ENCODE measurements at regions not wholly inside any gene's neighbourhood (a gene's known extent, or its start where the extent isn't known, plus 50 kb on each side); places are given as distances from the start of the nearest gene placed in this dataset.
A peak's percentile ranks its signal among the peaks of the same experiment; 100 is the strongest.

GRCh38 chr22:49640366-49641095 lies 187.1 kb downstream of the BRD1 start:
- peaks cover 0 to 12% (median 0%) of the 10 kb centered on the region in 3 donors for H3K36me3 Mint-ChIP-seq

DNA sequence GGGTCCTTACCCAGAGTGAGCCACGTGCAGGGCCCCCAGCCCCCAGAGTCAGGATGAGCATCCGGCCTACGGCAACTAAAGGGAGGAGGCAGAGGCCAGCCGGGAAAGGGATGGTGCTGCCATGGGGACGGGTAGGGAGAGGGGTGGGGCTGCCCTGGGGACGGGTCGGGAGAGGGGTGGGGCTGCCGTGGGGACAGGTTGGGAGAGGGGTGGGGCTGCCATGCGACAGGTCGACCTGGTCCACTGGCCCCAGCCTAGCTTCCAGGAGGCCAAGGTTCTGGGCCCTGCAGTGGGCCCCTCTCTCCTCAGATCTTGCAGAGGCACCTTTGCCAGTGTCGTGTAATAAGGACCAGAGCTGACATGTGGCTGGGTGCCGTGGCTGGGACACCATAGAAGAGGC lies 187.7 kb downstream of the BRD1 start:
- Mint-ChIP-seq H3K4me1 (peaks cover 0 to 34% (median 3%) of the 10 kb centered on the region in 4 donors), H3K27me3 (no peaks in the 10 kb centered on the region), H3K27ac (peak overlapping the region in 1 of 10 donors; percentile 56), H3K4me3 (no peak overlapping the region), H3K36me3 (peaks cover 0 to 7% (median 0%) of the 10 kb centered on the region in 3 donors), H3K9me3 (no peaks in the 10 kb centered on the region)
- ATAC-seq = no peak
- DNase-seq = no peak
- POLR2A ChIA-PET = interaction anchor here (0.6 kb wide), 1 partner anchor 114 kb away, joined by 3 read pairs; no protein-coding TSS in a partner anchor

More at GRCh38 chr22:49640366-49641095, 187.1 kb downstream of the BRD1 start:
- no peak overlapping the region for H3K4me3 Mint-ChIP-seq
- DNase-seq = no peak
- H3K27me3 Mint-ChIP-seq = no peaks in the 10 kb centered on the region
- H3K9me3 Mint-ChIP-seq = no peaks in the 10 kb centered on the region
- H3K27ac Mint-ChIP-seq = no peak overlapping the region
- H3K4me1 Mint-ChIP-seq = peaks cover 4 to 37% (median 6%) of the 10 kb centered on the region in 4 donors
- ATAC-seq = no peak
- POLR2A ChIA-PET = interaction anchor here (0.6 kb wide), 1 partner anchor 114 kb away, joined by 3 read pairs; no protein-coding TSS in a partner anchor

- peak overlapping the region in 1 of 10 donors; percentile 72 for H3K27ac Mint-ChIP-seq
- no peak overlapping the region for H3K4me3 Mint-ChIP-seq
- no peak for ATAC-seq
- H3K9me3 Mint-ChIP-seq = no peaks in the 10 kb centered on the region
- peaks cover 0 to 7% (median 0%) of the 10 kb centered on the region in 3 donors for H3K36me3 Mint-ChIP-seq
- POLR2A ChIA-PET = no interaction called here
- H3K4me1 Mint-ChIP-seq = peaks cover 0 to 34% (median 3%) of the 10 kb centered on the region in 4 donors
- H3K27me3 Mint-ChIP-seq = no peaks in the 10 kb centered on the region
- DNase-seq = no peak
These were observed 188.9 kb downstream of the BRD1 start for GRCh38 chr22:49638788-49639187.

DNA sequence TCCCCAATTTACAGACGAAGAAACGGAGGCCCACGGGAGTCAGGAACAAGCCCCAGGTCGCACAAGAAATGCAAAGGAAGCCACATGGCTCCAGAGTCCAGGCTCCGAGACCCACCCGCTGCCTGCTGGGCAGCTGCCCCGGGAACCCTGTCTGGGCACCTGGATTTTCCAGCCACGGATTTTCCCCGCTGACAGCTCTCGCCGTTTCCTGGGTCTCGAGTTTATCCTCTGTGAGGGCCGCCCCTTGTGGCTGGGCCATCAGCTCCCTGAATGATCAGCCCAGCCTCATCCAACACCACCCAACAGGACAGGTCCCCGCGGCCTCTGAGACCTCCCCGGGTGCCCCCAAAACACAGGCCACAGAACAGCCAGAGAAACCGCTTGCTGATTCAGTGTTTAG lies 189.7 kb downstream of the BRD1 start:
- H3K27me3 Mint-ChIP-seq = no peaks in the 10 kb centered on the region
- H3K36me3 Mint-ChIP-seq = peaks cover 0 to 7% (median 0%) of the 10 kb centered on the region in 3 donors
- no peaks in the 10 kb centered on the region for H3K9me3 Mint-ChIP-seq
- no peak for ATAC-seq
- H3K27ac Mint-ChIP-seq = no peak overlapping the region
- POLR2A ChIA-PET = no interaction called here
- no peak for DNase-seq
- H3K4me1 Mint-ChIP-seq = peaks cover 0 to 32% (median 3%) of the 10 kb centered on the region in 4 donors
- H3K4me3 Mint-ChIP-seq = no peak overlapping the region

DNA sequence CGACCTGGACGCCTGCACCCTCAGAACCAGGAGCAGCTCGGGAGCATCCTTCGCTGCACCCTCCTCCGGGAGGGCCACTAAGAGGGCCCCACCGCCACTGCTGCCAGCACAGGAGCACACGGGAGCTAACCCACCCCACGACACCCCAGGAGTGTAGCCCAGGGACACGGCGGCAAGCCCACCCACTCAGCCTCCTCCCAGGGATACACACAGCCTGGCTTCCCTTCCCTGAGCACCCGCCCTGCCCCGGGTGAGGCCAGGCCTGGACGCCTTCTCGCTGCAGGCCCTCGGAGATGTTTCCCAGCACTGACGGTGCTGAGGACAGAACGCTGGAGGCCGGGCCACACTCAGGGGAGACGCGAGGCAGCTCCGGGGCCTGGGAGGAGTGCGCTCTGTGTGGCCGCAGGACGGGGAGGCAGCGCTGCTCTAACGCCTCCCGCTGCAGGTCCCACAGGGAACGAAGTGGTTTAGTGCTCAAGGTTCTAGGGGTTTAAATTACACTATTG lies 190.4 kb downstream of the BRD1 start:
- H3K36me3 Mint-ChIP-seq = peaks cover 0 to 7% (median 0%) of the 10 kb centered on the region in 3 donors
- DNase-seq = no peak

GRCh38 chr22:49636649-49637048 lies 191.0 kb downstream of the BRD1 start:
- Mint-ChIP-seq H3K36me3 (peaks cover 0 to 7% (median 0%) of the 10 kb centered on the region in 3 donors), H3K27ac (no peak overlapping the region), H3K27me3 (no peaks in the 10 kb centered on the region)

More for the DNA sequence above, 190.4 kb downstream of the BRD1 start:
- POLR2A ChIA-PET = no interaction called here
- no peak overlapping the region for H3K4me3 Mint-ChIP-seq
- no peak for ATAC-seq
- H3K27ac Mint-ChIP-seq = no peak overlapping the region
- no peaks in the 10 kb centered on the region for H3K27me3 Mint-ChIP-seq
- H3K9me3 Mint-ChIP-seq = no peaks in the 10 kb centered on the region
- H3K4me1 Mint-ChIP-seq = peaks cover 0 to 34% (median 6%) of the 10 kb centered on the region in 4 donors

GRCh38 chr22:49636214-49636613 lies 191.5 kb downstream of the BRD1 start:
- ATAC-seq = no peak
- no peak for DNase-seq
- POLR2A ChIA-PET = no interaction called here
- Mint-ChIP-seq H3K9me3 (no peaks in the 10 kb centered on the region), H3K27ac (no peak overlapping the region), H3K27me3 (no peaks in the 10 kb centered on the region), H3K4me1 (peaks cover 0 to 29% (median 3%) of the 10 kb centered on the region in 4 donors), H3K4me3 (no peak overlapping the region), H3K36me3 (peaks cover 0 to 7% (median 0%) of the 10 kb centered on the region in 3 donors)

More at GRCh38 chr22:49636649-49637048, 191.0 kb downstream of the BRD1 start:
- peaks cover 0 to 32% (median 6%) of the 10 kb centered on the region in 4 donors for H3K4me1 Mint-ChIP-seq
- POLR2A ChIA-PET = no interaction called here
- DNase-seq (no peak), ATAC-seq (no peak)
- no peaks in the 10 kb centered on the region for H3K9me3 Mint-ChIP-seq
- H3K4me3 Mint-ChIP-seq = no peak overlapping the region

- peaks cover 0 to 29% (median 3%) of the 10 kb centered on the region in 4 donors for H3K4me1 Mint-ChIP-seq
- H3K4me3 Mint-ChIP-seq = no peak overlapping the region
- peaks cover 0 to 7% (median 0%) of the 10 kb centered on the region in 3 donors for H3K36me3 Mint-ChIP-seq
- no peaks in the 10 kb centered on the region for H3K9me3 Mint-ChIP-seq
- H3K27me3 Mint-ChIP-seq = no peaks in the 10 kb centered on the region
- POLR2A ChIA-PET = no interaction called here
- no peak overlapping the region for H3K27ac Mint-ChIP-seq
- DNase-seq (peak in 1 of 10 donors; percentile 46), ATAC-seq (no peak)
These were observed 193.5 kb downstream of the BRD1 start for GRCh38 chr22:49634006-49634772.

DNA sequence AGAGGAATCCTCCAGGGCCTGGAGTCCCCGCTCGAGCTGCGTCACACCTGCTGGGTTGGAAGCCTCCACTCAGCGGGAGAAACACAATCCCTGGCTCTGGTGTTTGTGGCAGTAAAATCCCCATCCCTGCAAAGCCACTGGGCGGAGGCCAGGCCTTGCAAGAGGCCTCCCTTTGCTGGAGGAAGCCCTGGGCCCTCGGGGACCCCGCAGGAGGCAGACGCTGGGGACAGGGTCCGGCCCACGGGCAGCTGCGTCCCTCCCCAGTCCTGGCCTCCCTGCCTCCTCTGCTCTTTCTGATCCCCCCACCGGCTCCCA lies 194.7 kb downstream of the BRD1 start:
- Mint-ChIP-seq H3K27ac (no peak overlapping the region), H3K4me3 (no peak overlapping the region), H3K36me3 (peaks cover 0 to 4% (median 0%) of the 10 kb centered on the region in 3 donors), H3K27me3 (no peaks in the 10 kb centered on the region), H3K9me3 (no peaks in the 10 kb centered on the region), H3K4me1 (peaks cover 4 to 32% (median 9%) of the 10 kb centered on the region in 4 donors)
- DNase-seq (peak in 1 of 10 donors; percentile 34), ATAC-seq (no peak)
- POLR2A ChIA-PET = no interaction called here

DNA sequence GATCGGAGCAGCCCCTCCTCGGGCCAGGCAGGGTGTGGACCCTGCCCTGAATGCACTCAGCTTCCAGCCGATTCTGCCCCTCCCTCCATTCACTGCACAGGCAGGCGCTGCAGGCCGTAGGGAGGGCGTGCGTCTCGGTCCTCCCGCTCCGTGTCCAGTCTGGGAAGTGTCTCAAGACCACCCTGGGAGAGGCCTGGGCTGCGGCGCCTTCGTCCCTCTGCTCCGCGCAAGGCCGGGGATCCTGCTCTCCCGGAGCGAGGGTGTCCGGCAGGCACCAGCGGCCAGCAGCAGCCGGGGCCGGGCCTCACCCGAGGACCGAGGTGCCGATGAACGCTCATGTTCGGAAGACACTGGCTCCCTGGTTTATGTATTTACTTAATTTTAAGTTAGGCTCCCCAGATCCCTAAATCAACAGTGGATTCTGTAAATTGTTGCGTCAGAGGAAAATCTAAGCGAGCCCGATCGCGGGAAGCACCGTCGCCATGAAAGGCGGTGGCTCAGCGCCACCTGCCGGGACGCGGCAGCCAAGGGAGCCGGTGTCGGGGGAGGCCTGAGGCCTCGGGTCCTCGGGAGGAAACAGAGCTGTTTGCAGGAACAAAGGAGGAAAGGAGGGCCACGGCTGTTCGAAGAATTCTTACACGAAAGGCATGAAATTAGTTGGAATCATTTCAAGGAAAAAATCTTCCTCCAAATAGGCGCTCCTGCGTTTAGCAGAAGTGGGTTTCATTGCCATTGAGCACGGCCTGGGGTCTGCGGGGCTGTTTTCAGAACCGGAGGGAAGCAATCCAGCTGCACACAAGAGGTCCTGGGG lies 195.3 kb downstream of the BRD1 start:
- H3K4me3 Mint-ChIP-seq = no peak overlapping the region
- no peaks in the 10 kb centered on the region for H3K27me3 Mint-ChIP-seq
- DNase-seq = peak in 1 of 10 donors; percentile 56
- no peaks in the 10 kb centered on the region for H3K9me3 Mint-ChIP-seq
- no peak for ATAC-seq
- POLR2A ChIA-PET = no interaction called here
- H3K27ac Mint-ChIP-seq = peak overlapping the region in 1 of 10 donors; percentile 59
- H3K36me3 Mint-ChIP-seq = peaks cover 0 to 4% (median 0%) of the 10 kb centered on the region in 3 donors
- H3K4me1 Mint-ChIP-seq = peaks cover 4 to 29% (median 9%) of the 10 kb centered on the region in 4 donors

DNA sequence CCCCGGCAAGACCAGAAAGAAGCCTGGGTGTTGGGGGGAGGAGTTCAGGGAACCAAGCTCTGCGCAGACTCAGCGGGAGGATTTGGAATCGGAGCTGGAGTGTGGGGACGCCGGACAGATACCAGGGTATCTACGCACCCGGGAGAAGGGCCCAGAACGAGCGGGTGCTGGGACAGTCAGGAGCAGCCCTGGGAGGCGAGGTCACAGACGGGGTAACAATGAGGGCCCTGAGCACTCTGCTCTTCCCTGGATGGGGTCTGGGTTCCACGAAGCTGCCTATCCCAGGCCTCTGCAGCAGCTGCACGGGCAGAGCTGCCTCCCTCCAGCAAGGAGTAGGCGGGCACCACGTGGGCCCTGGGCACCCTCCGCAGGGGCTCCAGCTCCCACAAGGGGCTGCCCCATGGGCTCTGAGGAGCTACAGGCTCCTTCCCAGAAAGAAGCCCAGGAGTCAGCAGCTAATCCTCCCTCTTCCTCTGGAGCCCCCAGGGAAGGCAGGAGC lies 197.2 kb downstream of the BRD1 start:
- H3K4me1 Mint-ChIP-seq = peaks cover 5 to 31% (median 10%) of the 10 kb centered on the region in 4 donors
- no peaks in the 10 kb centered on the region for H3K27me3 Mint-ChIP-seq
- DNase-seq = no peak
- H3K27ac Mint-ChIP-seq = no peak overlapping the region
- H3K9me3 Mint-ChIP-seq = no peaks in the 10 kb centered on the region
- no peak for ATAC-seq
- POLR2A ChIA-PET = no interaction called here
- peaks cover 0 to 4% (median 0%) of the 10 kb centered on the region in 3 donors for H3K36me3 Mint-ChIP-seq
- H3K4me3 Mint-ChIP-seq = no peak overlapping the region

All from naive thymus-derived CD8-positive, alpha-beta T cell (primary cell).